Neural progenitor cell (in vitro differentiated cells): ENCODE measurements at regions not wholly inside any gene's neighbourhood (a gene's known extent, or its start where the extent isn't known, plus 50 kb on each side); places are given as distances from the start of the nearest gene placed in this dataset.

ENCODE experiments used
- EZH2 ChIP-seq: fragments of 200-600 bp; sonication (generic); IDR thresholded peaks from 2 replicates; pipeline ENCODE4 v1.6.1; 2017; ENCODE audit warnings: antibody characterized with exemption, mild to moderate bottlenecking, moderate library complexity
- EZH2phosphoT487 ChIP-seq: fragments of 200-600 bp; sonication (generic); IDR thresholded peaks from 2 replicates; pipeline ENCODE4 v1.6.1; 2017; ENCODE audit warnings: antibody characterized with exemption
- TF ChIP-seq, protein P1 (sequence below): fragments of 200-600 bp; sonication (generic); IDR thresholded peaks from 2 replicates; pipeline ENCODE4 v1.5.1; 2017; ENCODE audit warnings: antibody characterized with exemption, mild to moderate bottlenecking

DNA sequence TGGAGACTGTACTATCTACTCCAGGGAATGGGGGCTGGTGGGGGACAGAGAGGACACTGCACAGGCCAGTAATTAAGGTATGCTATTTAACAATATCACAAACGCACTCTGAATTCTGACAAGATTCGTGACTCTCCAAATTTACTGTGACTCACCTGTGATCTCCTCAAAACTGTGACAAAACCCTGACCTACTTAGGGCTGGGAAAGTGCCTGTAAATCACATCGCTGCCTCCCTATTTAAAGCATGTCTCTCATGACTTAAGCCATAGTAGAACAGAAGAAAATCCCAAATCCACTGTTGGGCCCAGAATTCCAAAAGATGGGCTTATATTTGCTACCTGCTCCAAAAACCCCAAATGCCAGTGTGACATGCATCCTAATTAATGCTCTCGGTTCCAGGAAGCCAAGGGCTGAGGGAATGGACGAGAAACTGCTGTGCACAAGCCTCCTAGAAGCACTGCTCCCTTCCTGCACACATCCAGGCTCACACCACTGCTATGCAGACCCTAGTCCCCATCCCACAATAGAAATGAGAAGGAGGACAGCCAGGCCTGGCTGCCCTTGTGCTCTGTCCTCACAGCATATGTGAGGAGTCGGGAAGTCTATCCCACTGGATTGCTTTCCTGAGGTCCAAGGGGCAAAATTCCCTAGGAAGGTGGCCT lies 187.7 kb upstream of the CHRNA7 start:
- TF ChIP-seq, protein P1, sequence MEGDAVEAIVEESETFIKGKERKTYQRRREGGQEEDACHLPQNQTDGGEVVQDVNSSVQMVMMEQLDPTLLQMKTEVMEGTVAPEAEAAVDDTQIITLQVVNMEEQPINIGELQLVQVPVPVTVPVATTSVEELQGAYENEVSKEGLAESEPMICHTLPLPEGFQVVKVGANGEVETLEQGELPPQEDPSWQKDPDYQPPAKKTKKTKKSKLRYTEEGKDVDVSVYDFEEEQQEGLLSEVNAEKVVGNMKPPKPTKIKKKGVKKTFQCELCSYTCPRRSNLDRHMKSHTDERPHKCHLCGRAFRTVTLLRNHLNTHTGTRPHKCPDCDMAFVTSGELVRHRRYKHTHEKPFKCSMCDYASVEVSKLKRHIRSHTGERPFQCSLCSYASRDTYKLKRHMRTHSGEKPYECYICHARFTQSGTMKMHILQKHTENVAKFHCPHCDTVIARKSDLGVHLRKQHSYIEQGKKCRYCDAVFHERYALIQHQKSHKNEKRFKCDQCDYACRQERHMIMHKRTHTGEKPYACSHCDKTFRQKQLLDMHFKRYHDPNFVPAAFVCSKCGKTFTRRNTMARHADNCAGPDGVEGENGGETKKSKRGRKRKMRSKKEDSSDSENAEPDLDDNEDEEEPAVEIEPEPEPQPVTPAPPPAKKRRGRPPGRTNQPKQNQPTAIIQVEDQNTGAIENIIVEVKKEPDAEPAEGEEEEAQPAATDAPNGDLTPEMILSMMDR = no peak
- no peak for TF ChIP-seq EZH2
- no peak for TF ChIP-seq EZH2phosphoT487
